Adrenal gland (tissue), 5 donors: ENCODE measurements at regions not wholly inside any gene's neighbourhood (a gene's known extent, or its start where the extent isn't known, plus 50 kb on each side); places are given as distances from the start of the nearest gene placed in this dataset.

Experiments used
- POLR2A ChIP-seq, 2 donors: fragments of 450-650 bp; IDR thresholded peaks; one replicate each; pipeline ENCODE4 v1.6.1; 2017; ENCODE audit warnings: antibody characterized with exemption in 2 of 2, mild to moderate bottlenecking in 2 of 2, moderate library complexity in 1 of 2
- TF ChIP-seq, protein P1 (sequence below), 6 experiments: fragments of 450-650 bp in 4 of 6; fragments of 200-600 bp in 2 of 6; sonication (generic) in 1 of 6; IDR thresholded peaks; 1 replicate in 5 of 6; 2 replicates in 1 of 6; pipeline versions ENCODE4 v1.5.1 to v1.8.0; 2016 to 2021; ENCODE audit warnings: antibody characterized with exemption in 6 of 6, mild to moderate bottlenecking in 2 of 6, moderate library complexity in 1 of 6
- donor health status: DM: no; HTN: no; CAD: no.

DNA sequence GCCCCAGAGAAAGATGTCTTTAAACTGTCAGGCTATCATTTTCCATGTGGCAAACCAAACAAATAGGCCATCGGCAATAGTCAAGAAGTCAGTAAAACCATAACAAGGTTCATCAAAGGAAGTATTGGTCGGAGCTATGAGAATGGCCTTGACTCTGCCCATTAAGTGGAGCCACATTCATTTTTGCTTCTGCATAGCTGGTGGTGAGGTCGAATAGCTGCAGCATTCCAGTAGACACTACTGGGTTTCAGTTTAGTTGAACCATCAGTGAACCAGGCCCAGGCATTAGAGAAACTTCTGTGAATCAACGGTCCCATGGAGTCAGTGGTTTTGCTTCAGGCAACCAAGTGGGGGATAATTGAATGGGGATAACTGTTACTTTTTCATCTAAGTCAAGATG, 92.0 kb upstream of the MED14 start:
- TF ChIP-seq, protein P1, sequence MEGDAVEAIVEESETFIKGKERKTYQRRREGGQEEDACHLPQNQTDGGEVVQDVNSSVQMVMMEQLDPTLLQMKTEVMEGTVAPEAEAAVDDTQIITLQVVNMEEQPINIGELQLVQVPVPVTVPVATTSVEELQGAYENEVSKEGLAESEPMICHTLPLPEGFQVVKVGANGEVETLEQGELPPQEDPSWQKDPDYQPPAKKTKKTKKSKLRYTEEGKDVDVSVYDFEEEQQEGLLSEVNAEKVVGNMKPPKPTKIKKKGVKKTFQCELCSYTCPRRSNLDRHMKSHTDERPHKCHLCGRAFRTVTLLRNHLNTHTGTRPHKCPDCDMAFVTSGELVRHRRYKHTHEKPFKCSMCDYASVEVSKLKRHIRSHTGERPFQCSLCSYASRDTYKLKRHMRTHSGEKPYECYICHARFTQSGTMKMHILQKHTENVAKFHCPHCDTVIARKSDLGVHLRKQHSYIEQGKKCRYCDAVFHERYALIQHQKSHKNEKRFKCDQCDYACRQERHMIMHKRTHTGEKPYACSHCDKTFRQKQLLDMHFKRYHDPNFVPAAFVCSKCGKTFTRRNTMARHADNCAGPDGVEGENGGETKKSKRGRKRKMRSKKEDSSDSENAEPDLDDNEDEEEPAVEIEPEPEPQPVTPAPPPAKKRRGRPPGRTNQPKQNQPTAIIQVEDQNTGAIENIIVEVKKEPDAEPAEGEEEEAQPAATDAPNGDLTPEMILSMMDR (IDR thresholded peaks at IDR 0.05) = no peak
- TF ChIP-seq POLR2A (IDR thresholded peaks at IDR 0.05) = no peak
